A673 (cell line): ENCODE measurements at regions not wholly inside any gene's neighbourhood (a gene's known extent, or its start where the extent isn't known, plus 50 kb on each side); places are given as distances from the start of the nearest gene placed in this dataset.

Experiments used
- EZH2 ChIP-seq: fragments of 200-600 bp; sonication (generic); IDR thresholded peaks from 2 replicates; pipeline ENCODE4 v1.6.1; 2017; ENCODE audit warnings: borderline replicate concordance, low read depth, mild to moderate bottlenecking, mixed read lengths, antibody characterized with exemption, low read length; ENCODE audit not compliant: poor library complexity, severe bottlenecking
- TF ChIP-seq, protein P1 (sequence below): fragments of 300-800, 200-600 bp; sonication (generic); conservative IDR thresholded peaks from 2 replicates; pipeline ENCODE4 v1.5.1; 2017; ENCODE audit warnings: low read depth, mild to moderate bottlenecking, antibody characterized with exemption, low read length, moderate library complexity, mixed read lengths

DNA sequence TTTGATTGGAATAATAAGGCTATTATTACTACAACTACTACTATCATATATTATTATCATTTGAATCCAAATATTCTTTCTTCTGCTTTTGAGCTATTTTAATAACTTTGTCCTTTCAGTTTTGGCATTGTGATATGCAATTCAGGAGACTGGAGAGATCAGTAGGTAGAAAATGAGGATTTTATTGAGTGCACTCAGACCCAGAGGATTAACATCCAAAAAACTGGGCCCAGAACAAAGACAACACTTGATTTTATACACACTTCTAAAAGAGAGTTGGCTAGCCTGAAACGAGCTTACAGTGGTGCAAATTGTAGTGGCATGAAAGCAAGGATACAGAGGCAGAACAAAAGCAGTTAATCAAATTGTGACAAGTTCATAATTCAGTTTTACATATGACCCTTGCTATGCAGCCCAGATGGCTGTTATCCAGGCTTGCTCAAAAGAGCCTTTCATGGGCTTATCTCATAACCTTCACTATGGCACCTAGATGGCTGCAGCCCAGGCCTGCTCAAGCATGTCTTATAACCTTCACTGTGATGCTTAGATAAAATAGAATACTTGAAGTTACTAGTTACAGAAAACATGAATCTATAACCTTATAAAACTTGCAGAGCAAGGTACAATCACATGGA, 796.3 kb upstream of the RAG2 start:
- TF ChIP-seq, protein P1, sequence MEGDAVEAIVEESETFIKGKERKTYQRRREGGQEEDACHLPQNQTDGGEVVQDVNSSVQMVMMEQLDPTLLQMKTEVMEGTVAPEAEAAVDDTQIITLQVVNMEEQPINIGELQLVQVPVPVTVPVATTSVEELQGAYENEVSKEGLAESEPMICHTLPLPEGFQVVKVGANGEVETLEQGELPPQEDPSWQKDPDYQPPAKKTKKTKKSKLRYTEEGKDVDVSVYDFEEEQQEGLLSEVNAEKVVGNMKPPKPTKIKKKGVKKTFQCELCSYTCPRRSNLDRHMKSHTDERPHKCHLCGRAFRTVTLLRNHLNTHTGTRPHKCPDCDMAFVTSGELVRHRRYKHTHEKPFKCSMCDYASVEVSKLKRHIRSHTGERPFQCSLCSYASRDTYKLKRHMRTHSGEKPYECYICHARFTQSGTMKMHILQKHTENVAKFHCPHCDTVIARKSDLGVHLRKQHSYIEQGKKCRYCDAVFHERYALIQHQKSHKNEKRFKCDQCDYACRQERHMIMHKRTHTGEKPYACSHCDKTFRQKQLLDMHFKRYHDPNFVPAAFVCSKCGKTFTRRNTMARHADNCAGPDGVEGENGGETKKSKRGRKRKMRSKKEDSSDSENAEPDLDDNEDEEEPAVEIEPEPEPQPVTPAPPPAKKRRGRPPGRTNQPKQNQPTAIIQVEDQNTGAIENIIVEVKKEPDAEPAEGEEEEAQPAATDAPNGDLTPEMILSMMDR, result no peak
- TF ChIP-seq EZH2, result no peak
